Heart left ventricle (tissue), 13 donors: ENCODE measurements at regions not wholly inside any gene's neighbourhood (a gene's known extent, or its start where the extent isn't known, plus 50 kb on each side); places are given as distances from the start of the nearest gene placed in this dataset.

Experiments
- POLR2A ChIP-seq, 2 donors: fragments of 450-650 bp; IDR thresholded peaks; one replicate each; pipeline ENCODE4 v1.6.1; 2017; ENCODE audit warnings: antibody characterized with exemption in 2 of 2, mild to moderate bottlenecking in 2 of 2, moderate library complexity in 2 of 2
- TF ChIP-seq, protein P1 (sequence below), 12 donors: fragments of 200-600 bp; sonication (generic) in 4 of 12; IDR thresholded peaks; one replicate each; pipeline versions ENCODE4 v1.5.0 to v1.8.0; 2018 to 2022; ENCODE audit warnings: antibody characterized with exemption in 12 of 12, mild to moderate bottlenecking in 5 of 12
- donor health status: ischemic (EF 13 %, LVEDD 7.1; RV severe dilation, severe dysfunction).
- donor health status: DM: no; HTN: yes; CAD: no.
- donor health status: DM: no; HTN: no; CAD: no.
- donor health status: ischemic (EF 25% LVEDD 6.9; RV normal size, moderate dysfunction).
- donor health status: ischemic (EF 25% LVEDD 5.7; RV mildly dilated, moderate dysfunction).
- donor health status: ischemic (EF 35%, LVEDD 5.7; RV mildly dilated, moderate dysfunction).
- donor health status: nonischemic (EF 11% LVEDD 7.7; RV severe dilation, severe dysfunction).
- donor health status: DM: yes; HTN: yes; CAD: no.
- donor health status: PGD.
- donor health status: ischemic (EF 29% LVEDD 5.4; RV normal size, mild dysfunction).
- donor health status: nonischemic (EF 23%, LVEDD 6.1; RV moderate dilation, normal function).

DNA sequence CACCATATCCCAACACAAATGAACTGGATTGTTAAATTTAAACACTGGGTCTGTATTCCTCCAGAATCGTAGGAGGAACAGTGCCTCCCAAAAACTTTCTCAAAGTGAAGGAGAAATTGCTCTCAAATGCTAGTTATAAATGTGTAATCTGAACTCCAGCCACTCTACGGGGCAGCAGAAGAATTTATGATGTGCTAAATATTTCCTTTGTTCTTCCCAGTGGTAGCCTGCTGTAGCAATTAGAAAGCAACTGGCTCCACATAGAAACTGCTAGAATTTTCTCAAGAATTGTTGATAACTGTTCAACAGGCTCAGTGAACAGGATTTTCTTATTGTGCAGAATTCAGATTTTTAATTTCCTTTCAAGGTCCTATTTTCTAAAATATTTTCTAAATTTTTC is 49.8 kb upstream of the EYA4 start:
- TF ChIP-seq, protein P1, sequence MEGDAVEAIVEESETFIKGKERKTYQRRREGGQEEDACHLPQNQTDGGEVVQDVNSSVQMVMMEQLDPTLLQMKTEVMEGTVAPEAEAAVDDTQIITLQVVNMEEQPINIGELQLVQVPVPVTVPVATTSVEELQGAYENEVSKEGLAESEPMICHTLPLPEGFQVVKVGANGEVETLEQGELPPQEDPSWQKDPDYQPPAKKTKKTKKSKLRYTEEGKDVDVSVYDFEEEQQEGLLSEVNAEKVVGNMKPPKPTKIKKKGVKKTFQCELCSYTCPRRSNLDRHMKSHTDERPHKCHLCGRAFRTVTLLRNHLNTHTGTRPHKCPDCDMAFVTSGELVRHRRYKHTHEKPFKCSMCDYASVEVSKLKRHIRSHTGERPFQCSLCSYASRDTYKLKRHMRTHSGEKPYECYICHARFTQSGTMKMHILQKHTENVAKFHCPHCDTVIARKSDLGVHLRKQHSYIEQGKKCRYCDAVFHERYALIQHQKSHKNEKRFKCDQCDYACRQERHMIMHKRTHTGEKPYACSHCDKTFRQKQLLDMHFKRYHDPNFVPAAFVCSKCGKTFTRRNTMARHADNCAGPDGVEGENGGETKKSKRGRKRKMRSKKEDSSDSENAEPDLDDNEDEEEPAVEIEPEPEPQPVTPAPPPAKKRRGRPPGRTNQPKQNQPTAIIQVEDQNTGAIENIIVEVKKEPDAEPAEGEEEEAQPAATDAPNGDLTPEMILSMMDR (IDR thresholded peaks at IDR 0.05), result no peak
- no peak for TF ChIP-seq POLR2A (IDR thresholded peaks at IDR 0.05)
